ENCODE measurements at regions not wholly inside any gene's neighbourhood (a gene's known extent, or its start where the extent isn't known, plus 50 kb on each side); places are given as distances from the start of the nearest gene placed in this dataset.

- no peaks in the 10 kb centered on the region for H3F3A ChIP-seq (ENCODE audit: low read depth)
- TF ChIP-seq EZH2phosphoT487 (IDR thresholded peaks at IDR 0.05; ENCODE audit: borderline replicate concordance) (no peak), CTCF (conservative IDR thresholded peaks at IDR 0.05; ENCODE audit: low read length) (no peak)
Measured at GRCh38 chr17:51510940-51511339, 250.6 kb downstream of the UTP18 start.

DNA sequence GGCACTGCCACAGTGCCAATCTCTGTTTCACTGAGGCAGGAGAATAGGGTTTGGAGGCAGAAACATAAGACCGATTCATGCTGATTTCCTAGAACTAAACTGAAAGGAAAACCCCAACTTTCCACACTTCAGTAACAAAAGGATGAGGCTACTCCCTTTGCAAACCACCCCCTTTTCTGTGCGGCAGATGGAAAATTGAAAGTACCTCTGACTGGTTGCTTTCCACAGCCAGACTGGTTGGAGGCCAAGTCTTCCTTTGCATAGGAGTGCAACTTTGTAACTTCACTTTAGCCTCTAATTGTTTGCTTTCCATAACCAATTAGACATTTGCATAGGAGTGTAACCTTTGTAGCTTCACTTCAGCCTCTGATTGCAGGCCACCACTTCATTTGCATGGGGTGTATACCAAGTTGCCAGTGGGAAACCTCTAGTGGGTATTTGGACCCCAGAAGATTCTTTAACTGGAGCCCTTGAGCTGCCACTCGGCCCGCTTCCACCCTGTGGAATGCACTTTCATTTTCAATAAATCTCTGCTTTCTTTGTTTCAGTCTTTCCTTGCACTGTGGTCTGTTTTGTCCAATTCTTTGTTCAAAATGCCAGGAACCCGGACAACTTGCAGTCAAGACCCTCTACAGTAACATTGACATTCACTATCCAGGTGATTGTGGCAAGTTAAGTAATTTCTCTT lies 252.0 kb downstream of the UTP18 start:
- Histone ChIP-seq H3K9ac (ENCODE audit: low read depth, low read length, poor library complexity, severe bottlenecking) (no peak overlapping the region), H2AFZ (ENCODE audit: low read length) (no peak overlapping the region), H3F3A (ENCODE audit: low read depth) (no peaks in the 10 kb centered on the region), H3K9me2 (replicated peaks; ENCODE audit: low read depth, low read length) (no peaks in the 10 kb centered on the region), H3K4me1 (ENCODE audit: insufficient read depth, low read length, poor library complexity, severe bottlenecking) (no peaks in the 10 kb centered on the region), H3K36me3 (ENCODE audit: insufficient read depth, low read length) (no peaks in the 10 kb centered on the region), H3K4me3 (ENCODE audit: low read length, poor library complexity, severe bottlenecking) (no peak overlapping the region), H3K9me3 (ENCODE audit: insufficient read depth, low read depth, low read length) (no peaks in the 10 kb centered on the region), H3K27me3 (ENCODE audit: insufficient read depth, low read length, poor library complexity, severe bottlenecking) (peaks cover 5% of the 10 kb centered on the region), H3K79me2 (ENCODE audit: insufficient read depth, low read length) (no peaks in the 10 kb centered on the region), H3K4me2 (ENCODE audit: low read depth, low read length, poor library complexity, severe bottlenecking) (no peak overlapping the region), H4K20me1 (ENCODE audit: insufficient read depth, low read length, poor library complexity, severe bottlenecking) (no peaks in the 10 kb centered on the region)
- TF ChIP-seq CTCF (conservative IDR thresholded peaks at IDR 0.05; ENCODE audit: low read length) (no peak), EZH2phosphoT487 (IDR thresholded peaks at IDR 0.05; ENCODE audit: borderline replicate concordance) (no peak)

More at GRCh38 chr17:51510940-51511339, 250.6 kb downstream of the UTP18 start:
- Histone ChIP-seq H3K9ac (ENCODE audit: low read depth, low read length, poor library complexity, severe bottlenecking) (no peak overlapping the region), H3K9me2 (replicated peaks; ENCODE audit: low read depth, low read length) (no peaks in the 10 kb centered on the region), H3K36me3 (ENCODE audit: insufficient read depth, low read length) (no peaks in the 10 kb centered on the region), H2AFZ (ENCODE audit: low read length) (no peak overlapping the region), H4K20me1 (ENCODE audit: insufficient read depth, low read length, poor library complexity, severe bottlenecking) (no peaks in the 10 kb centered on the region), H3K27me3 (ENCODE audit: insufficient read depth, low read length, poor library complexity, severe bottlenecking) (peaks cover 5% of the 10 kb centered on the region), H3K4me1 (ENCODE audit: insufficient read depth, low read length, poor library complexity, severe bottlenecking) (no peaks in the 10 kb centered on the region), H3K9me3 (ENCODE audit: insufficient read depth, low read depth, low read length) (no peaks in the 10 kb centered on the region), H3K4me3 (ENCODE audit: low read length, poor library complexity, severe bottlenecking) (no peak overlapping the region), H3K4me2 (ENCODE audit: low read depth, low read length, poor library complexity, severe bottlenecking) (no peak overlapping the region), H3K79me2 (ENCODE audit: insufficient read depth, low read length) (no peaks in the 10 kb centered on the region)

DNA sequence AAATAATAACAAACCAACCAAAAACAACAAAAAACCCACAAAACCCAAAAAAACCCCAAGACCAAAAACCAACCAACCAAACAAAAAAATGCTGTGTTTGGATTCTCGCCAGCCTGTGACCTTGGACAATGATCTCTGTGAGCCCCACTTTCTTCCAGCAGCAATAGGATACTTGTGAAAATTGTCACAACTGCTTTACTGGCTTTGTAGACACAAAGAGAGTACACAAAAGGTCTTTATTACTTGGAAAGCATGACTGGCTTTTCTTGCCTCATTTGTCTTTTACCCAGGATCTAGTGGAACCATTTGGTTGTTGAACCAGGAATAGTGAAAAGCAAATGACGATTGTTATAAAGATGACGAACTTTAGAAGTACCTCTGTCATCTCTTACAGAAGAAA lies 256.6 kb downstream of the UTP18 start:
- no peaks in the 10 kb centered on the region for H3K9me3 ChIP-seq (ENCODE audit: insufficient read depth, low read depth, low read length)
- H2AFZ ChIP-seq (ENCODE audit: low read length): no peak overlapping the region
- no peaks in the 10 kb centered on the region for H3K9me2 ChIP-seq (replicated peaks; ENCODE audit: low read depth, low read length)
- no peaks in the 10 kb centered on the region for H3F3A ChIP-seq (ENCODE audit: low read depth)
- no peaks in the 10 kb centered on the region for H3K79me2 ChIP-seq (ENCODE audit: insufficient read depth, low read length)
- peaks cover 5% of the 10 kb centered on the region for H3K27me3 ChIP-seq (ENCODE audit: insufficient read depth, low read length, poor library complexity, severe bottlenecking)
- no peaks in the 10 kb centered on the region for H3K36me3 ChIP-seq (ENCODE audit: insufficient read depth, low read length)
- H3K4me3 ChIP-seq (ENCODE audit: low read length, poor library complexity, severe bottlenecking): no peak overlapping the region
- H3K4me1 ChIP-seq (ENCODE audit: insufficient read depth, low read length, poor library complexity, severe bottlenecking): no peaks in the 10 kb centered on the region
- TF ChIP-seq EZH2phosphoT487 (IDR thresholded peaks at IDR 0.05; ENCODE audit: borderline replicate concordance) (no peak), CTCF (conservative IDR thresholded peaks at IDR 0.05; ENCODE audit: low read length) (no peak)
- no peak overlapping the region for H3K9ac ChIP-seq (ENCODE audit: low read depth, low read length, poor library complexity, severe bottlenecking)
- no peak overlapping the region for H3K4me2 ChIP-seq (ENCODE audit: low read depth, low read length, poor library complexity, severe bottlenecking)
- no peaks in the 10 kb centered on the region for H4K20me1 ChIP-seq (ENCODE audit: insufficient read depth, low read length, poor library complexity, severe bottlenecking)
